Endothelial cell of umbilical vein (primary cell): ENCODE measurements at regions not wholly inside any gene's neighbourhood (a gene's known extent, or its start where the extent isn't known, plus 50 kb on each side); places are given as distances from the start of the nearest gene placed in this dataset.

Experiments used
- BruUV-seq: library from RNA; stranded (reverse); fragments of 400-500 nt; replicated peaks from 2 replicates; lab custom pipeline; 2021; lab: Mats Ljungman, UMichigan
- CTCF ChIA-PET: fragments of 300-600, 350-600 bp; sonication (Branson Sonifier 250); formaldehyde crosslinking; loops from one replicate; lab custom pipeline; 2021; ENCODE audit warnings: antibody characterized with exemption, inconsistent platforms; lab: Charles Lee
- POLR2A ChIA-PET: fragments of 300-600, 350-600 bp; sonication (Branson Sonifier 250); formaldehyde crosslinking; loops from one replicate; lab custom pipeline; 2021; ENCODE audit warnings: antibody characterized with exemption, inconsistent platforms; lab: Charles Lee
- DNase-seq: peaks from one replicate; pipeline ENCODE4 v3.0.0-alpha.2; 2011; ENCODE audit warnings: low read depth, low spot score
- FAIRE-seq: peaks from 2 replicates; lab custom pipeline; 2011; peaks lifted over from hg19 to GRCh38; lab: Jason Lieb, UNC
- H2AFZ ChIP-seq: 2 replicates; pipeline ENCODE4 v1.6.0; 2012; ENCODE audit warnings: low read depth, low read length, control low read depth, inconsistent platforms
- H3K27ac ChIP-seq: 2 replicates; pipeline ENCODE4 v1.5.1; 2011; ENCODE audit warnings: low read depth, mild to moderate bottlenecking, control low read depth, low read length, moderate library complexity; ENCODE audit not compliant: insufficient read depth
- H3K27me3 ChIP-seq, 2 experiments: 2 replicates each; pipeline versions ENCODE4 v1.6.0 to v1.6.1; 2011; ENCODE audit warnings: low read length in 2 of 2, mixed read lengths in 1 of 2; ENCODE audit not compliant: control insufficient read depth in 2 of 2, insufficient read depth in 2 of 2
- H3K36me3 ChIP-seq, 2 experiments: 2 replicates in 1 of 2; 3 replicates in 1 of 2; pipeline ENCODE4 v1.5.1; 2011; ENCODE audit warnings: low read length in 2 of 2, mild to moderate bottlenecking in 1 of 2, moderate library complexity in 1 of 2; ENCODE audit not compliant: control insufficient read depth in 2 of 2, insufficient read depth in 2 of 2; ENCODE audit errors: extremely low read depth in 1 of 2
- H3K4me1 ChIP-seq: 3 replicates; pipeline ENCODE4 v1.5.1; 2011; ENCODE audit warnings: mild to moderate bottlenecking, low read length; ENCODE audit not compliant: control insufficient read depth, insufficient read depth; ENCODE audit errors: extremely low read depth
- H3K4me2 ChIP-seq: 2 replicates; pipeline ENCODE4 v1.6.1; 2011; ENCODE audit warnings: low read length, control low read depth, mixed read lengths; ENCODE audit not compliant: insufficient read depth
- H3K4me3 ChIP-seq, 3 experiments: fragments of 200-600 bp in 1 of 3; sonication (generic), shearing (Covaris generic) in 1 of 3; replicated peaks in 1 of 3; 2 replicates each; pipeline ENCODE4 v1.5.1; 2011 to 2016; ENCODE audit warnings: control low read depth in 3 of 3, low read length in 3 of 3, mild to moderate bottlenecking in 2 of 3, inconsistent platforms in 1 of 3, low read depth in 1 of 3, moderate library complexity in 1 of 3; ENCODE audit not compliant: insufficient read depth in 1 of 3
- H3K79me2 ChIP-seq: 2 replicates; pipeline ENCODE4 v1.6.0; 2012; ENCODE audit warnings: low read length, inconsistent platforms; ENCODE audit not compliant: control insufficient read depth, insufficient read depth
- H3K9ac ChIP-seq: replicated peaks from 2 replicates; pipeline ENCODE3; 2011; ENCODE audit warnings: low read length, control low read depth; ENCODE audit not compliant: insufficient read depth; ENCODE audit errors: extremely low read depth
- H3K9me1 ChIP-seq: replicated peaks from 3 replicates; pipeline ENCODE4 v1.6.0; 2011; ENCODE audit warnings: mild to moderate bottlenecking, low read length; ENCODE audit not compliant: control insufficient read depth, insufficient read depth; ENCODE audit errors: extremely low read depth
- H3K9me3 ChIP-seq: replicated peaks from 2 replicates; pipeline ENCODE4 v1.5.1; 2012; ENCODE audit warnings: low read length, inconsistent platforms; ENCODE audit not compliant: control insufficient read depth, insufficient read depth
- H4K20me1 ChIP-seq: replicated peaks from 2 replicates; pipeline ENCODE3; 2011; ENCODE audit warnings: mild to moderate bottlenecking, low read length; ENCODE audit not compliant: control insufficient read depth, insufficient read depth; ENCODE audit errors: extremely low read depth
- EZH2 ChIP-seq: IDR thresholded peaks from 2 replicates; pipeline ENCODE4 v1.6.1; 2012; ENCODE audit warnings: borderline replicate concordance, low read depth, mild to moderate bottlenecking, moderate library complexity, low read length, inconsistent platforms; ENCODE audit not compliant: severe bottlenecking
- GATA2 ChIP-seq: IDR thresholded peaks from 2 replicates; pipeline ENCODE4 v1.7.0; 2011; ENCODE audit warnings: low read depth, mild to moderate bottlenecking, moderate library complexity, mixed read lengths, low read length; ENCODE audit not compliant: insufficient read length, insufficient read depth
- JUN ChIP-seq: IDR thresholded peaks from 2 replicates; pipeline ENCODE4 v1.6.1; 2011; ENCODE audit warnings: borderline replicate concordance, low read depth; ENCODE audit not compliant: insufficient read length, insufficient read depth
- MYC ChIP-seq: IDR thresholded peaks from one replicate; pipeline ENCODE4 v1.6.1; 2011; ENCODE audit warnings: mild to moderate bottlenecking, low read depth, low read length
- POLR2A ChIP-seq: IDR thresholded peaks from 2 replicates; pipeline ENCODE4 v1.6.1; 2012; ENCODE audit warnings: low read depth, mild to moderate bottlenecking, control low read depth, low read length
- POLR2AphosphoS5 ChIP-seq: IDR thresholded peaks from 2 replicates; pipeline ENCODE4 v1.6.1; 2012; ENCODE audit warnings: low read depth, mild to moderate bottlenecking, control low read depth, low read length, moderate library complexity; ENCODE audit not compliant: insufficient read depth
- dilution Hi-C: fragments of 300-500 bp; cut with MboI; formaldehyde crosslinking; loops from one replicate; pipeline ENCODE4 v1.15.0; 2019; ENCODE audit warnings: low sequenced_read_pairs; ENCODE audit not compliant: extremely low pct_ligation_motif_present
- intact Hi-C: fragments of 100-400 bp; cut with micrococcal nuclease; formaldehyde crosslinking; loops from one replicate; pipeline ENCODE4 v1.10.0; 2022
- TF ChIP-seq, protein P1 (sequence below), 2 donors: IDR thresholded peaks; 1 replicate in 1 of 2; 2 replicates in 1 of 2; pipeline ENCODE4 v1.5.1; 2011; ENCODE audit warnings: low read length in 2 of 2, mild to moderate bottlenecking in 2 of 2, moderate library complexity in 2 of 2, control low read depth in 1 of 2, inconsistent platforms in 1 of 2, low read depth in 1 of 2; ENCODE audit not compliant: insufficient read depth in 1 of 2; ENCODE audit errors: extremely low read depth in 1 of 2
- TF ChIP-seq, protein P2 (sequence below): IDR thresholded peaks from 2 replicates; pipeline ENCODE4 v1.6.1; 2011; ENCODE audit not compliant: insufficient read depth, insufficient read length

DNA sequence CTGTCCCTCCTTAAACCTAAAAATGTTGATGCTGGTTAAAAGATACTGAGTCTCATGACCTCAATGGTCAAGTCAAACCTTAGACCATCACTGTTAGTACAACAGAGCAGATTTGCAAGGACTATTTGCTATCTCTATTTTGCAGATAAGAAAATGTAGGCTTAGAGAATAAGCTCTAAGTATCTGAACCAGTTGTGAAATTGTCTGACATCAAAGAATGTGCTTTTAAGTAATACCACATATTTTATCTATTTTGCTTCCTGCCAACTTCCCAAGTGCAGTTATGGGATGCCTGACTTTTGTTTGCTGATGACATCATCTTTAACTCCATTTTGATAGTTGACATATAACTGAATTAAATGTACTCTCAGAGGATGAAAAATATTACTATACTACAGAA is 83.6 kb upstream of the TMEM106B start:
- no peak for DNase-seq
- Histone ChIP-seq H3K4me3 (no peak overlapping the region), H3K36me3 (no peaks in the 10 kb centered on the region), H4K20me1 (no peaks in the 10 kb centered on the region), H3K9me1 (no peaks in the 10 kb centered on the region), H3K27ac (no peak overlapping the region), H3K4me1 (no peaks in the 10 kb centered on the region), H2AFZ (no peak overlapping the region), H3K9me3 (no peaks in the 10 kb centered on the region), H3K79me2 (no peaks in the 10 kb centered on the region), H3K9ac (no peak overlapping the region), H3K4me2 (no peak overlapping the region), H3K27me3 (no peaks in the 10 kb centered on the region)
- no peak for FAIRE-seq
- POLR2A ChIA-PET, result no interaction called here
- BruUV-seq, result no TSS peak
- intact Hi-C loops (no loop called here), dilution Hi-C loops (no loop called here)
- CTCF ChIA-PET, result interaction anchor here (0.8 to 1.2 kb wide), 2 partner anchors 8 to 9 kb away, joined by 3 read pairs; no protein-coding TSS in a partner anchor
- TF ChIP-seq POLR2AphosphoS5 (no peak), EZH2 (no peak), JUN (no peak), POLR2A (no peak)
- TF ChIP-seq, protein P1, sequence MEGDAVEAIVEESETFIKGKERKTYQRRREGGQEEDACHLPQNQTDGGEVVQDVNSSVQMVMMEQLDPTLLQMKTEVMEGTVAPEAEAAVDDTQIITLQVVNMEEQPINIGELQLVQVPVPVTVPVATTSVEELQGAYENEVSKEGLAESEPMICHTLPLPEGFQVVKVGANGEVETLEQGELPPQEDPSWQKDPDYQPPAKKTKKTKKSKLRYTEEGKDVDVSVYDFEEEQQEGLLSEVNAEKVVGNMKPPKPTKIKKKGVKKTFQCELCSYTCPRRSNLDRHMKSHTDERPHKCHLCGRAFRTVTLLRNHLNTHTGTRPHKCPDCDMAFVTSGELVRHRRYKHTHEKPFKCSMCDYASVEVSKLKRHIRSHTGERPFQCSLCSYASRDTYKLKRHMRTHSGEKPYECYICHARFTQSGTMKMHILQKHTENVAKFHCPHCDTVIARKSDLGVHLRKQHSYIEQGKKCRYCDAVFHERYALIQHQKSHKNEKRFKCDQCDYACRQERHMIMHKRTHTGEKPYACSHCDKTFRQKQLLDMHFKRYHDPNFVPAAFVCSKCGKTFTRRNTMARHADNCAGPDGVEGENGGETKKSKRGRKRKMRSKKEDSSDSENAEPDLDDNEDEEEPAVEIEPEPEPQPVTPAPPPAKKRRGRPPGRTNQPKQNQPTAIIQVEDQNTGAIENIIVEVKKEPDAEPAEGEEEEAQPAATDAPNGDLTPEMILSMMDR (IDR thresholded peaks at IDR 0.05; ENCODE audit: extremely low read depth in 1 of 2, insufficient read depth in 1 of 2, low read depth in 1 of 2, low read length in 2 of 2), result no peak
- TF ChIP-seq, protein P2, sequence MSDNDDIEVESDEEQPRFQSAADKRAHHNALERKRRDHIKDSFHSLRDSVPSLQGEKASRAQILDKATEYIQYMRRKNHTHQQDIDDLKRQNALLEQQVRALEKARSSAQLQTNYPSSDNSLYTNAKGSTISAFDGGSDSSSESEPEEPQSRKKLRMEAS, result no peak

DNA sequence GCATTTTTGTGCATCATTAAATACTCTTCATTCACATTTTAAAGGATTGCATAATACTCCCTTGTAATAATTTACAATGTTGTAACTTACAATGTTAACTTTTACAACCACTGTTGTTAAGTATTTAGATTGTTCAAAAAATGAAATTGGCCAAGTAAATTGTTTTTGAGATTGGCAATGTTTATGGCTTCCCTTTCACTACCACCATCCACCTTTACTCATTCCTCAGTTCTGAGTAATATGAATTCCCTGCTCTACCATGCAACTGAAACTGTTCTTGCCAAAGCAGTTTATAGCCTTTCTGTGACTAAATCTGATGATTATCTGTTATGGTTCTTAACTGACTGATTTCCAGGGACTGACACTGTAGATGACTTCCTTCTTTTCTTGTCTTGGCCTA is 80.5 kb upstream of the TMEM106B start:
- no peak for FAIRE-seq
- POLR2A ChIA-PET, result no interaction called here
- Histone ChIP-seq H3K9ac (no peak overlapping the region), H3K27me3 (no peaks in the 10 kb centered on the region), H4K20me1 (no peaks in the 10 kb centered on the region), H3K4me2 (no peak overlapping the region), H2AFZ (no peak overlapping the region), H3K9me3 (no peaks in the 10 kb centered on the region), H3K4me1 (no peaks in the 10 kb centered on the region), H3K36me3 (no peaks in the 10 kb centered on the region), H3K79me2 (no peaks in the 10 kb centered on the region), H3K9me1 (no peaks in the 10 kb centered on the region), H3K4me3 (no peak overlapping the region), H3K27ac (no peak overlapping the region)
- DNase-seq, result no peak
- BruUV-seq, result no TSS peak
- CTCF ChIA-PET, result no interaction called here
- intact Hi-C loops (no loop called here), dilution Hi-C loops (no loop called here)
- TF ChIP-seq, protein P2, result no peak
- TF ChIP-seq EZH2 (no peak), JUN (no peak), GATA2 (no peak), POLR2AphosphoS5 (no peak), MYC (no peak)
